ENCODE measurements at regions not wholly inside any gene's neighbourhood (a gene's known extent, or its start where the extent isn't known, plus 50 kb on each side); places are given as distances from the start of the nearest gene placed in this dataset.

DNA sequence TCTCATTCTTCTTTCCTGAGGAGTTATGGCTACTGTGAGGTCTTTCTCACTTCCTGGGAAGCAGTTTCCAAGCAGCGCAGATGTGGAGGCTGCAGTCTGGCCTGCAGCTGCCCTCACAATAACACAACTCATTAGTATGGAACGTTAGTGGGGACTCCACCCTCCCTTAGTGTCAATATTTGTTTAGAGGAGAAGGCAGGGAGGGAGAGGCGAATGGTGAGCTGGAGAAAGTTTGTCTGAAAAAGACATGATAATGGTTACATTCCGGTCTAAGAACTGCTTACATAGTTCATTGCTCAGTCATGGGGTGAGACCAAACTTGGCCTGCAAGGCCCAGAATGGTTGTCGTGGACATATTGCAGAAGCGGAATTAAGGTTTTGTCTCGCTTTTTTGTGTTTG lies 170.2 kb downstream of the HS3ST3B1 start:
- H3K27ac ChIP-seq, result no peak overlapping the region
- H3K4me1 ChIP-seq, result no peaks in the 10 kb centered on the region
- no peaks in the 10 kb centered on the region for H3K36me3 ChIP-seq
- no peak for DNase-seq (ENCODE audit: low spot score in 2 of 2)
- no peaks in the 10 kb centered on the region for H3K27me3 ChIP-seq
- TF ChIP-seq, protein P1, sequence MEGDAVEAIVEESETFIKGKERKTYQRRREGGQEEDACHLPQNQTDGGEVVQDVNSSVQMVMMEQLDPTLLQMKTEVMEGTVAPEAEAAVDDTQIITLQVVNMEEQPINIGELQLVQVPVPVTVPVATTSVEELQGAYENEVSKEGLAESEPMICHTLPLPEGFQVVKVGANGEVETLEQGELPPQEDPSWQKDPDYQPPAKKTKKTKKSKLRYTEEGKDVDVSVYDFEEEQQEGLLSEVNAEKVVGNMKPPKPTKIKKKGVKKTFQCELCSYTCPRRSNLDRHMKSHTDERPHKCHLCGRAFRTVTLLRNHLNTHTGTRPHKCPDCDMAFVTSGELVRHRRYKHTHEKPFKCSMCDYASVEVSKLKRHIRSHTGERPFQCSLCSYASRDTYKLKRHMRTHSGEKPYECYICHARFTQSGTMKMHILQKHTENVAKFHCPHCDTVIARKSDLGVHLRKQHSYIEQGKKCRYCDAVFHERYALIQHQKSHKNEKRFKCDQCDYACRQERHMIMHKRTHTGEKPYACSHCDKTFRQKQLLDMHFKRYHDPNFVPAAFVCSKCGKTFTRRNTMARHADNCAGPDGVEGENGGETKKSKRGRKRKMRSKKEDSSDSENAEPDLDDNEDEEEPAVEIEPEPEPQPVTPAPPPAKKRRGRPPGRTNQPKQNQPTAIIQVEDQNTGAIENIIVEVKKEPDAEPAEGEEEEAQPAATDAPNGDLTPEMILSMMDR (IDR thresholded peaks at IDR 0.05), result no peak
- no peaks in the 10 kb centered on the region for H3K9me3 ChIP-seq
- no peak overlapping the region for H3K4me3 ChIP-seq
- intact Hi-C loops (cut with DNase I), result no loop called here

DNA sequence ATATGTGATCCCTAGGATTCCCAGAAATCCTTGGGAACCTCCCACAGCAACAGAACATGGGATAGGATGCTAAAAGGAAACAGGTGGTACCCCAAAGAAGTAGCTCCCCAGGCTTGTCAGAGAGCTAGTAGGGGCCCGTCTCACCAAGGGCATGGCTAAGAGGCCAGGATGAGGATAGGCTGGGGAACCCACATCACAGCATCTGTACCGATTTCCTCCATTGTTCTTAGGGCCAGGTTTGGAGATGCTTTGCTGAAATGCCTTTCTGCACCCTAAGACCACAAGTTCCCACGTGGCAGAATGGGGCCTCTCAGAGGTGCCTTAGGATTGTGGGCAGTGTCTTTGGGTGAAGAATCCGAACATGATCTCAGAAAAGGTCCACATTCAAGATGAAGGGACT lies 169.5 kb downstream of the HS3ST3B1 start:
- Histone ChIP-seq H3K4me1 (no peaks in the 10 kb centered on the region), H3K27me3 (no peaks in the 10 kb centered on the region), H3K9me3 (no peaks in the 10 kb centered on the region), H3K27ac (no peak overlapping the region), H3K4me3 (no peak overlapping the region), H3K36me3 (no peaks in the 10 kb centered on the region)
- intact Hi-C loops (cut with DNase I), result no loop called here
- no peak for DNase-seq (ENCODE audit: low spot score in 2 of 2)
- TF ChIP-seq, protein P1 (IDR thresholded peaks at IDR 0.05), result no peak

DNA sequence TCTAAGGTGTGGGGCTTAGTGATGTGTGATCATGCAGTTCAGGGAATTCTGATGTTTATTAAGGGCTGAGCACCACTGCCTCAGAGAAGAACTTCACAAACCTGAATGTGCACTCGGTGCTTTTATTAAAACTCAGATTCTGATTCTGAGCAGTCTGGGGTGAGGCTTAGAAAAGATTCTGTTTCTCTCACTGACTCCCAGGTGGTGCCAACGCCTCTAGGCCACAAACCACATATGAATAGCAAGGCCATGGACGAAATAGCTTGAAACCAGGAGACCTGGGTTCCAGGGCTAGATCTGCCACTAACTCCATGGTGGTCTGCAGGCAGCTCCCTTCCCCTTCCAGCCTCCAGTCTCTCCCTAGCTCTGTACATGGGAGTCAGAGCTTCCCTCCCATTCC lies 169.1 kb downstream of the HS3ST3B1 start:
- TF ChIP-seq, protein P1 (IDR thresholded peaks at IDR 0.05), result no peak
- Histone ChIP-seq H3K4me1 (no peaks in the 10 kb centered on the region), H3K9me3 (no peaks in the 10 kb centered on the region), H3K27ac (no peak overlapping the region), H3K4me3 (no peak overlapping the region), H3K27me3 (no peaks in the 10 kb centered on the region), H3K36me3 (no peaks in the 10 kb centered on the region)
- DNase-seq (ENCODE audit: low spot score in 2 of 2), result no peak
- intact Hi-C loops (cut with DNase I), result no loop called here

DNA sequence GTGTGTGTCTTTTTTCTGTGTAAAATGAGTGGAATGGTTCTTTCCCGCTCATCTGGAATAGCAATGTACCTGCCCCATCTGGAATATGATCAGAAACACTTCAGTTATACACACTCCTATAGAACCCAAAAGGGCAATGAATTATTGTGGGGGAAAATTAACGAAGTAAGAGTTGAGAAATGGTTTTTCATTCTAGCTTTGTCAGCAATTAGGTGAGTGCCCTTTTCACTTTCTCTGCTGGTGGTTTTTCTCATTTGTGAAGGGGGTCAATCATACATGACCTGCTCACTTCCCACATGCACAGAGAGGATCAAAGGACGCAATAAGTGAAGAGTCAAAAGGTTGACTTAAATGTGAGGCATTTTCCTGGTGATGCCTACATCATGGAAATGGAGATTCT lies 168.0 kb downstream of the HS3ST3B1 start:
- intact Hi-C loops (cut with DNase I), result no loop called here
- TF ChIP-seq, protein P1 (IDR thresholded peaks at IDR 0.05), result no peak
- no peaks in the 10 kb centered on the region for H3K36me3 ChIP-seq
- no peaks in the 10 kb centered on the region for H3K9me3 ChIP-seq
- no peak overlapping the region for H3K4me3 ChIP-seq
- no peaks in the 10 kb centered on the region for H3K27me3 ChIP-seq
- H3K4me1 ChIP-seq, result no peaks in the 10 kb centered on the region
- H3K27ac ChIP-seq, result no peak overlapping the region
- no peak for DNase-seq (ENCODE audit: low spot score in 2 of 2)

DNA sequence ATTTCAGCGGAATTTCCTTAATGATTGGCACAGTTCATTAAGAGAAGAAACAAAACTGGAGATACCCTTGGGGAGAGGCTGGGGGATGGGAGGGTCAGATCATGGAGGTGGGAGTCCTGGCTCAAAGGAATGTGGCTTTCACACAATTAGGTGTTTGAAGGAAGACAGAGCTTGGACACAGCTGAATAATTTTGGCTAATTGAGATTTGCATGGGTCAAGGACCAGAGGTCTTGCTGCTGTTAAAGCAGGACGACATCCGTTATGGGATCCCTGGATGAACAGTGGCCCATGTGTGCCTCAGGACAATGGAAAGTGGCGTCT lies 160.3 kb downstream of the HS3ST3B1 start:
- no peak for DNase-seq (ENCODE audit: low spot score in 2 of 2)
- no peaks in the 10 kb centered on the region for H3K9me3 ChIP-seq
- no peaks in the 10 kb centered on the region for H3K4me1 ChIP-seq
- TF ChIP-seq, protein P1 (IDR thresholded peaks at IDR 0.05), result no peak
- intact Hi-C loops (cut with DNase I), result no loop called here
- no peak overlapping the region for H3K27ac ChIP-seq
- no peaks in the 10 kb centered on the region for H3K36me3 ChIP-seq
- H3K27me3 ChIP-seq, result no peaks in the 10 kb centered on the region
- H3K4me3 ChIP-seq, result no peak overlapping the region

DNA sequence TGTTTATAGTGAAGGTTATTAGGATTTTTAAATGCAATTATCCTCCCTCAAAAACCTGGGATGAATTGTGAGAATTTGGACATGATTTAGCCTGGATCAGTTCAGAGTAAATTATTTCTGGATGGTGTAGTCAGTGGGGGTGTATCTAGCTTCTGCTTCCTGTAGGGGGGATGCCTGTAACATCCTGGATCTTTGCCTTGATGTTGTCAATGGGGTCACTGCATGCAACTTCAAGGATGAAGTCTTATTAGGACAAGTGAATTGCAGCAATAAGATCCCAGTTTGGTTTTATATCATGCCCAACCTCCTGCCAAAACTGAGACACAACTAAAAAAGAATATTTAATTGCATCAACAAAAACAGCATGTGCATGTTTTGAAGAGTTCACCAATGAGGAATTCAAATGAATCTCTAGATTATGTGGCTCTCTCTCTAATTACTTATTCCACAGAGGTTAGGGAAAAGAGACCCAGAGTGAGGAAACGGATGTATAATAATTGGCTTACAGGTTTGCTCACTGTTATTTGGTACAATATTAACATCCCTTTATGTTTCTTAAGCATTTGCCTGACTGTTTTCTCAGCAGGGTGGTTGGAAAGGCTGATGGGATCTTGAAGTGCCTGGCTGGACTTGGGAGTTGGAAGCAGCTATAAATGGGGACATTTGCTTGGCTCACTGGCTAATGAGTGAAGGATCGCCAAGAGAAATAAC lies 159.8 kb downstream of the HS3ST3B1 start:
- intact Hi-C loops (cut with DNase I), result no loop called here
- Histone ChIP-seq H3K9me3 (no peaks in the 10 kb centered on the region), H3K36me3 (no peaks in the 10 kb centered on the region), H3K27me3 (no peaks in the 10 kb centered on the region), H3K4me1 (no peaks in the 10 kb centered on the region), H3K4me3 (no peak overlapping the region), H3K27ac (no peak overlapping the region)
- TF ChIP-seq, protein P1 (IDR thresholded peaks at IDR 0.05), result no peak
- no peak for DNase-seq (ENCODE audit: low spot score in 2 of 2)

All from ascending aorta (tissue), 2 donors.